Left lung (tissue), 4 donors: ENCODE measurements at regions not wholly inside any gene's neighbourhood (a gene's known extent, or its start where the extent isn't known, plus 50 kb on each side); places are given as distances from the start of the nearest gene placed in this dataset.

Source experiments
- ATAC-seq: fragments of 200-7000 bp; cut with Tn5 transposase; one replicate; pipeline ENCODE4 v1.9.1; 2020; ENCODE audit warnings: moderate library complexity
- DNase-seq, 4 donors: peaks; one replicate each; pipeline ENCODE4 v3.0.0-alpha.2; 2013 to 2020
- H3K27ac ChIP-seq, 2 donors: fragments of 200-600 bp; sonication (generic) in 1 of 2; one replicate each; pipeline versions ENCODE4 v1.5.0 to v1.8.0; 2020 to 2021
- H3K27me3 ChIP-seq, 2 donors: fragments of 200-600 bp; sonication (generic) in 1 of 2; one replicate each; pipeline versions ENCODE4 v1.5.0 to v1.8.0; 2020 to 2021
- H3K36me3 ChIP-seq, 2 donors: fragments of 200-600 bp; sonication (generic) in 1 of 2; one replicate each; pipeline versions ENCODE4 v1.5.0 to v1.8.0; 2020 to 2021
- H3K4me1 ChIP-seq, 2 donors: fragments of 200-600 bp; one replicate each; pipeline ENCODE4 v1.8.0; 2021
- H3K4me3 ChIP-seq, 2 donors: fragments of 200-600 bp; sonication (generic) in 1 of 2; one replicate each; pipeline versions ENCODE4 v1.5.0 to v1.8.0; 2020 to 2021; ENCODE audit warnings: mild to moderate bottlenecking in 1 of 2
- H3K9me3 ChIP-seq, 2 donors: fragments of 200-600 bp; sonication (generic) in 1 of 2; one replicate each; pipeline versions ENCODE4 v1.5.0 to v1.8.0; 2020 to 2021
- CTCF ChIP-seq, 2 donors: fragments of 200-600 bp; sonication (generic) in 1 of 2; IDR thresholded peaks; one replicate each; pipeline versions ENCODE4 v1.5.0 to v1.8.0; 2021; ENCODE audit warnings: antibody characterized with exemption in 2 of 2
- intact Hi-C, 2 donors: fragments of 100-400 bp; cut with DNase I; formaldehyde crosslinking; loops; one replicate each; pipeline versions ENCODE4 v1.11.2 to v1.14.2; 2022
- donor health status: DM: no; HTN: yes; CAD: no.
- donor health status: DM: no; HTN: no; CAD: no.

DNA sequence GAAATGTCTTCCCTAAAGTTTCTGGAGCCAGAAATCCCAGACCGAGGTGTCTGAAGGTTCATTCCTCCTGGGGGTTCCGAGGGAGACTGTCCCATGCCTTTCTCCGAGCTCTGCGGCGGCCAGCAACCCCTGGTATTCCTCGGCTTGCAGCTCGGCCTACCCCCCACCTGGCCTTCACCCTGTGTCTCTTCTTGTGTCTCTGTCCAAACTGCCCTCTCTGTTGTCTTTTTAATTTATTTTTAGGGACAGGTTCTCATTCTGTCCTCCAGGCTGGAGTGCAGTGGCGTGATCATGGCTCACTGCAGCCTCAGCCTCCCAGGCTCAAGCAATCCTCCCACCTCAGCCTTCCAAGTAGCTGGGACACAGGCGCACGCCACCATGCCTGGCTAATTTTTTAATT, 211.7 kb downstream of the SEC14L1 start:
- ATAC-seq = no peak
- intact Hi-C loops = no loop called here
- no peak for DNase-seq

DNA sequence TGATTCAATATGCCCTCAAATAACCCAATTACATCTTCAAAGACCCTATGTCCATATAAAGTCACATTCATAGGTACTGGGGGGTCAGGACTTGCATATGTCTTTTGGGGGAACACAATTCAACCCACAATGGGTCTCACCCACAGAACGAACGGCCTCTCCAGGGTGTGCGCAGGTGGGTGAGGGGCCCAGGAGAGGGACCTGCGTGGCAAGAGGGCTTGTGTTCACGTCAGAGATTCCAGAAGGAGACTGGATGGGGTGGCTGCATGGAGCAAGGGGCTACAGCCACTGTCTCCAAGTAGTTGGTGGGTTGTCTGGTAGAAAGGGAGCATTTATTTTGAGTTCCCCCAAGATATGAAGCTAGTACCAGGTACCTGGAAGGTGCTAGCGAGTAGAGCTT, 212.2 kb downstream of the SEC14L1 start:
- DNase-seq = no peak
- intact Hi-C loops = no loop called here
- H3K27ac ChIP-seq = no peak overlapping the region
- H3K9me3 ChIP-seq = no peaks in the 10 kb centered on the region
- H3K27me3 ChIP-seq = no peaks in the 10 kb centered on the region
- peaks cover 5 to 22% of the 10 kb centered on the region in 2 donors for H3K4me1 ChIP-seq
- H3K36me3 ChIP-seq = no peaks in the 10 kb centered on the region
- H3K4me3 ChIP-seq = no peak overlapping the region
- no peak for ATAC-seq
- no peak for TF ChIP-seq CTCF (IDR thresholded peaks at IDR 0.05)

More for the DNA sequence above, 211.7 kb downstream of the SEC14L1 start:
- no peak for TF ChIP-seq CTCF (IDR thresholded peaks at IDR 0.05)
- no peak overlapping the region for H3K4me3 ChIP-seq
- H3K9me3 ChIP-seq = no peaks in the 10 kb centered on the region
- no peak overlapping the region for H3K27ac ChIP-seq
- no peaks in the 10 kb centered on the region for H3K36me3 ChIP-seq
- no peaks in the 10 kb centered on the region for H3K27me3 ChIP-seq
- peaks cover 5 to 22% of the 10 kb centered on the region in 2 donors for H3K4me1 ChIP-seq

- no peak for TF ChIP-seq CTCF (IDR thresholded peaks at IDR 0.05)
- DNase-seq (no peak), ATAC-seq (no peak)
- Histone ChIP-seq H3K9me3 (no peaks in the 10 kb centered on the region), H3K4me1 (peaks cover 5 to 23% of the 10 kb centered on the region in 2 donors), H3K4me3 (no peak overlapping the region), H3K36me3 (no peaks in the 10 kb centered on the region), H3K27ac (peak overlapping the region; percentile 30 to 48), H3K27me3 (no peaks in the 10 kb centered on the region)
- intact Hi-C loops = no loop called here
These were observed 213.1 kb downstream of the SEC14L1 start for GRCh38 chr17:77353684-77354419.

- Histone ChIP-seq H3K4me1 (peaks cover 5 to 26% of the 10 kb centered on the region in 2 donors), H3K4me3 (no peak overlapping the region), H3K36me3 (no peaks in the 10 kb centered on the region), H3K27me3 (no peaks in the 10 kb centered on the region), H3K27ac (peak overlapping the region; percentile 30 to 48), H3K9me3 (no peaks in the 10 kb centered on the region)
- no peak for TF ChIP-seq CTCF (IDR thresholded peaks at IDR 0.05)
- DNase-seq = no peak
- intact Hi-C loops = no loop called here
- no peak for ATAC-seq
These were observed 213.6 kb downstream of the SEC14L1 start for GRCh38 chr17:77354420-77354669.

DNA sequence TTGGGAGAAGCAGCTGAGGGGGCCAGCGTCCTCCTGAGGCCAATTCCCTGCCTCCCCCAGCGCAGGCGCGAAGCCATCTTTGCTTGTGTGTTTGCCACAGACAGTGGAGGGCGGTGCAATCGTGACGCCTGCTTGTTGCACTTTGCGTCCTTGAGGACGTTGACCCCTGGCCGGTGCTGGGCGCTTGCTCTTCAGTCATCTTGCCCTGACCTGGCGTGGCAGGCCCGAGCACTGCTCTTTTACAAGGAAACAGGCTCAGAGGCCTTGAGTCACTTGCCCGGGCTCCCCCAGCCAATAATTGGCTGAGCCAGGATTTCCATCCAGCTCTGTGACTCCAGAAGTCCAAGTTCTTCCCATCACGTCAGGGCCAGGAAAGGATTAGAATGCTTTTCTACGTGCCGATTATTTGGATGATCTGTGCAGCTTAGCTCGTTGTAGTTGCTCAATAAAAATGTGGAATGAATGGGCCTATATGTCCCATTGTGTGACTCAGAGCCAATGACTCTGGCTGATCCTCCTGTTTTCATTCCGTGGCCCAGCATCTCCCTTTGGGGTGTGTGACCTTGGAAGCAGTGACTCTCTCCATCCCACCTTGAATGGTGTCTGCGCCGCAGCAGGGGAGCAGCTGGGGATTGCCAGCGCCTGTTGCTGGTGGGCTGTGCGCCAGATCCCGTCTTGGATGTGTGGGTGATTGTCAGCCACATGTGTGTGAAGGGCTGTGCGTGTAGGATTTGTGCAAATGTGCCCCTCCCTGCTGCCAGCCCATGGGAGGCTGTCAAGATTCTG, 214.1 kb downstream of the SEC14L1 start:
- intact Hi-C loops = no loop called here
- peaks cover 5 to 26% of the 10 kb centered on the region in 2 donors for H3K4me1 ChIP-seq
- TF ChIP-seq CTCF (IDR thresholded peaks at IDR 0.05) = no peak
- no peaks in the 10 kb centered on the region for H3K9me3 ChIP-seq
- DNase-seq = peak in 1 of 4 donors; percentile 48
- no peak overlapping the region for H3K4me3 ChIP-seq
- no peaks in the 10 kb centered on the region for H3K36me3 ChIP-seq
- no peaks in the 10 kb centered on the region for H3K27me3 ChIP-seq
- peak overlapping the region; percentile 30 to 48 for H3K27ac ChIP-seq
- ATAC-seq = peak; percentile 1
